Peyer's patch (tissue), 4 donors: ENCODE measurements at regions not wholly inside any gene's neighbourhood (a gene's known extent, or its start where the extent isn't known, plus 50 kb on each side); places are given as distances from the start of the nearest gene placed in this dataset.

Experiments
- DNase-seq, 3 donors: peaks; one replicate each; pipeline ENCODE4 v3.0.0-alpha.2; 2017 to 2019
- H3K27ac ChIP-seq, 4 donors: fragments of 200-600 bp; sonication (generic); one replicate each; pipeline ENCODE4 v1.5.1; 2016 to 2019
- H3K27me3 ChIP-seq, 2 donors: fragments of 200-600 bp; sonication (generic); one replicate each; pipeline ENCODE4 v1.5.1; 2019
- H3K36me3 ChIP-seq, 3 donors: fragments of 200-600 bp; sonication (generic); one replicate each; pipeline ENCODE4 v1.5.1; 2016 to 2019
- H3K4me1 ChIP-seq, 4 donors: fragments of 200-600 bp; sonication (generic); one replicate each; pipeline ENCODE4 v1.5.1; 2016 to 2019
- H3K4me3 ChIP-seq, 4 donors: fragments of 200-600 bp; sonication (generic); 1 replicate in 3 of 4; 2 replicates in 1 of 4; pipeline ENCODE4 v1.5.1; 2016 to 2019; ENCODE audit warnings: mild to moderate bottlenecking in 1 of 4
- H3K9me3 ChIP-seq, 4 donors: fragments of 200-600 bp; sonication (generic); one replicate each; pipeline ENCODE4 v1.5.1; 2016 to 2019; ENCODE audit warnings: mild to moderate bottlenecking in 1 of 4
- POLR2A ChIP-seq, 2 donors: fragments of 450-650 bp; IDR thresholded peaks; one replicate each; pipeline ENCODE4 v1.5.1; 2017; ENCODE audit warnings: antibody characterized with exemption in 2 of 2, mild to moderate bottlenecking in 2 of 2, moderate library complexity in 2 of 2
- TF ChIP-seq, protein P1 (sequence below), 6 experiments: fragments of 450-650 bp in 4 of 6; fragments of 200-600 bp in 2 of 6; sonication (generic) in 1 of 6; IDR thresholded peaks; one replicate each; pipeline ENCODE4 v1.5.1; 2017 to 2019; ENCODE audit warnings: antibody characterized with exemption in 6 of 6, mild to moderate bottlenecking in 3 of 6, moderate library complexity in 1 of 6

DNA sequence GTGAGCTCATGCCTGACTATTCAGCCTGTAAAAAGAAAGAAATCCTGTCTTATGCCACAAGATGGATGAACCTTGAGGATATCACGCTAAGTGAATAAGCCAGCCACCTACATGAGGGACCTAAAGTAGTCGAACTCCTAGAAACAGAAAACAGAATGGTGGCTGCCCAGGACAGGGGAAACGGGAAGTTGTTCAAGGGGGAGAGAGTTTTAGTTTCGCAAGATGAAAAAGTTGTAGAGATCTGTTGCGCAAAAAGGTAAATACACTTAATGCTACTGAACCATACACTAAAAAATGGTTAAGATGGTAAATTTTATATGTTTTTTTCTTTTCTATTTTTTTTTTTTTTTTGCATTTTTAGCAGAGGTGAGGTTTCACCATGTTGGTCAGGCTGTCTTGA, 74.1 kb upstream of the RALY start:
- DNase-seq: no peak
- Histone ChIP-seq H3K36me3 (no peaks in the 10 kb centered on the region), H3K9me3 (no peaks in the 10 kb centered on the region), H3K27ac (no peak overlapping the region), H3K4me1 (no peaks in the 10 kb centered on the region), H3K27me3 (no peaks in the 10 kb centered on the region), H3K4me3 (no peak overlapping the region)
- no peak for TF ChIP-seq POLR2A (IDR thresholded peaks at IDR 0.05)
- TF ChIP-seq, protein P1, sequence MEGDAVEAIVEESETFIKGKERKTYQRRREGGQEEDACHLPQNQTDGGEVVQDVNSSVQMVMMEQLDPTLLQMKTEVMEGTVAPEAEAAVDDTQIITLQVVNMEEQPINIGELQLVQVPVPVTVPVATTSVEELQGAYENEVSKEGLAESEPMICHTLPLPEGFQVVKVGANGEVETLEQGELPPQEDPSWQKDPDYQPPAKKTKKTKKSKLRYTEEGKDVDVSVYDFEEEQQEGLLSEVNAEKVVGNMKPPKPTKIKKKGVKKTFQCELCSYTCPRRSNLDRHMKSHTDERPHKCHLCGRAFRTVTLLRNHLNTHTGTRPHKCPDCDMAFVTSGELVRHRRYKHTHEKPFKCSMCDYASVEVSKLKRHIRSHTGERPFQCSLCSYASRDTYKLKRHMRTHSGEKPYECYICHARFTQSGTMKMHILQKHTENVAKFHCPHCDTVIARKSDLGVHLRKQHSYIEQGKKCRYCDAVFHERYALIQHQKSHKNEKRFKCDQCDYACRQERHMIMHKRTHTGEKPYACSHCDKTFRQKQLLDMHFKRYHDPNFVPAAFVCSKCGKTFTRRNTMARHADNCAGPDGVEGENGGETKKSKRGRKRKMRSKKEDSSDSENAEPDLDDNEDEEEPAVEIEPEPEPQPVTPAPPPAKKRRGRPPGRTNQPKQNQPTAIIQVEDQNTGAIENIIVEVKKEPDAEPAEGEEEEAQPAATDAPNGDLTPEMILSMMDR (IDR thresholded peaks at IDR 0.05): no peak

DNA sequence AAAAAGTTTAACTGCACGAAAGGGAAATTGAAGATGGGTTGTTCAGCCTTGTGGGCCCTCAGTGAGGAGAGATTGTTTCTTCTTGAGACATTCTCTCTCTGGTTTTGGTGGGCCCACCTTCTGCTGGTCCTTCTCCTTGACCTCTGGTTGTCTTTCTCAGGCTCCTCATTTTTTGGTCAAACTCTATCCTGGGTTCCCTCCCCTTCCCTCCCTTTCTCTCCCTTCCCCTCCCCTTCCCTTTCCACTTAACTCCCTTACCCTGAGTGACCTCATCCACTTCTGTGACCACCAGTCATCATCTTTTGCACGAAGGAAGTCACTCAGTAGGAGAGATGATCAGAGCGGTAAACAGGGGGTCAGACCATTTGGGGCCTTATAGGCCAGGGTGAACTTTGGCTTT, 71.5 kb upstream of the RALY start:
- no peak overlapping the region for H3K4me3 ChIP-seq
- H3K27ac ChIP-seq: no peak overlapping the region
- H3K4me1 ChIP-seq: no peaks in the 10 kb centered on the region
- TF ChIP-seq, protein P1 (IDR thresholded peaks at IDR 0.05): no peak
- TF ChIP-seq POLR2A (IDR thresholded peaks at IDR 0.05): no peak
- no peaks in the 10 kb centered on the region for H3K27me3 ChIP-seq
- H3K36me3 ChIP-seq: no peaks in the 10 kb centered on the region
- no peak for DNase-seq
- no peaks in the 10 kb centered on the region for H3K9me3 ChIP-seq

DNA sequence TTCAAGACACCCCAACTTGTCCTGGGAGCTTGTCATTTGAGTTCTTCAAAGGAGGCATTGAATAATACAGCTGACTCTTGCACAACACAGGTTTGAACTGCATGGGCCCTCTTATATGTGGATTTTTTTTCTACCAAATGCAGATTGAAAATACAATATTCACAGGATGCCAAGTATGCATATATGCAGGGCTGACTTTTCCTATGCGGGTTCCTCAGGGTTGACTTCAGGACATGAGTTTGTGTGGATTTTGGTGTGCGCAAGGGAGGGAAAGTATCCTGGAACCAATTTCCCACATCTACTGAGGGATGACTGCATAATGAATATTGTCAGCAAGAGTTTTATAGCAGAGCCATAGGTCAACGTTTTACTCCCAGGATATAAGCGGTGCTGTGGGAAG, 70.0 kb upstream of the RALY start:
- no peak for DNase-seq
- no peak for TF ChIP-seq POLR2A (IDR thresholded peaks at IDR 0.05)
- TF ChIP-seq, protein P1 (IDR thresholded peaks at IDR 0.05): no peak
- no peak overlapping the region for H3K4me3 ChIP-seq

DNA sequence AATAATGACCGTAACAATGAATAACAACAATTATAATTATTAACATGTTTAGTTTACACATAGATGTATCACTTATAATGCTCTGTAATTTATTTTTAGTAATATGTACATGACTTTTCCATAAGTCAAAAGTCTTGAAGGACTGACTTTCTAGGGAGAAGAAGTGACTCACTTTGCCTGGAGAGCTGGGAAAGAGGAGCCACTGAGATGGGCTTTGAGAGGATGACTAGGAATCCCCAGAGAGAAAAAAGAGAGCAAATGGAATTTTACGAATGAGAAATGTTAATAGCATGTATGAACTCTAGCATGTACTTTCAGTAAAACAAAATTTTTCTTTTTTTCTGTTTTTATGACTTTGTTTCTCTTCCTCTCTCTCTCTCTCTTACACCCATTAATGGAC, 67.8 kb upstream of the RALY start:
- no peak overlapping the region for H3K27ac ChIP-seq
- H3K36me3 ChIP-seq: no peaks in the 10 kb centered on the region
- H3K9me3 ChIP-seq: no peaks in the 10 kb centered on the region
- H3K4me3 ChIP-seq: no peak overlapping the region
- no peak for DNase-seq
- no peak for TF ChIP-seq POLR2A (IDR thresholded peaks at IDR 0.05)
- TF ChIP-seq, protein P1 (IDR thresholded peaks at IDR 0.05): no peak
- H3K27me3 ChIP-seq: no peaks in the 10 kb centered on the region
- H3K4me1 ChIP-seq: no peaks in the 10 kb centered on the region

More for the DNA sequence above, 70.0 kb upstream of the RALY start:
- H3K27ac ChIP-seq: no peak overlapping the region
- H3K27me3 ChIP-seq: no peaks in the 10 kb centered on the region
- H3K9me3 ChIP-seq: no peaks in the 10 kb centered on the region
- H3K36me3 ChIP-seq: no peaks in the 10 kb centered on the region
- H3K4me1 ChIP-seq: no peaks in the 10 kb centered on the region

DNA sequence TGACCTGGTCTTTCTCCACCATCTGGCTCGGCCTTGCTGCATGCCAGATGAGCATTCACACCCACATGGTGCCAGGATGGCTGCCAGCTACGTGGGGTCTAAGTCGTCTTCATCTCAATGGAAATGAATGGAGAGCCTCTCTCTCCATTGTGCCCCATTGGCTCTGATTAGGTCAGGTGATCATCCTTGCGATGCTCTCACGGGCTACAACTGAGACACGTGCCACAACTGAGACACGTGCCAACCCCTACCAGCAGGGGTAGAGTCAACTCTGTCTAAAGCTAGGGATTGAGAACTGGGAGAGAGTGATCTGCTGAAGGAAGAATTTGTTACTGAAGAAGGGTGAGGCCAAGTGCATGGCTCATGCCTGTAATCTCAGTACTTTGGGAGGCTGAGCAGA, 67.3 kb upstream of the RALY start:
- no peaks in the 10 kb centered on the region for H3K36me3 ChIP-seq
- H3K9me3 ChIP-seq: no peaks in the 10 kb centered on the region
- no peak for DNase-seq
- TF ChIP-seq, protein P1 (IDR thresholded peaks at IDR 0.05): no peak
- no peaks in the 10 kb centered on the region for H3K4me1 ChIP-seq
- H3K27me3 ChIP-seq: no peaks in the 10 kb centered on the region
- no peak overlapping the region for H3K27ac ChIP-seq
- H3K4me3 ChIP-seq: no peak overlapping the region

DNA sequence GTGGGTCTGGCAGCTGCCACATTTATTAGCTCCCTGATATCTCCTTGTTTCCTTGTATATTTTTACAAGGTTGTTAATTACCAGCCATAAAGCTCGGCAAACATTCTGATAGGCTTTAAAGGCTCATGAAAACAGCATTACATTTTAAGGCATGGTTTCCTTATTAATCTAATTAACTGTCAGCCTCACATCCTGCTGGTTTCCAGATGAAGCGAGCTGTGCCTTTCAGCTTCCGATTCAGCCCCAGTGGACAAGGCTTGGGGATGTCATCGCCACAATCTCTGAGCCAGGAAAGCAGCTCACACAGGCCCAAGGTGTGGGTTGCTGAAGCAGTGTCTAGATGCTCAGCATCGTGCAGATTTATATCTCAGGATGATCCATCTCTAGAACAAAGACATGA, 66.0 kb upstream of the RALY start:
- Histone ChIP-seq H3K9me3 (no peaks in the 10 kb centered on the region), H3K36me3 (no peaks in the 10 kb centered on the region), H3K27me3 (no peaks in the 10 kb centered on the region), H3K4me3 (no peak overlapping the region), H3K4me1 (no peaks in the 10 kb centered on the region), H3K27ac (no peak overlapping the region)
- DNase-seq: no peak
- no peak for TF ChIP-seq POLR2A (IDR thresholded peaks at IDR 0.05)
- TF ChIP-seq, protein P1 (IDR thresholded peaks at IDR 0.05): no peak
